Mucosa of rectum (tissue), 2 donors: ENCODE measurements at regions not wholly inside any gene's neighbourhood (a gene's known extent, or its start where the extent isn't known, plus 50 kb on each side); places are given as distances from the start of the nearest gene placed in this dataset.

Experiments used
- H3K27ac ChIP-seq, 2 donors: one replicate each; pipeline ENCODE4 v1.7.0; 2013; ENCODE audit warnings: inconsistent platforms in 2 of 2, low read depth in 2 of 2, low read length in 2 of 2
- H3K27me3 ChIP-seq, 2 donors: one replicate each; pipeline ENCODE4 v1.7.0; 2013; ENCODE audit warnings: low read length in 2 of 2; ENCODE audit not compliant: control insufficient read depth in 2 of 2, insufficient read depth in 2 of 2
- H3K36me3 ChIP-seq, 2 donors: one replicate each; pipeline ENCODE4 v1.7.0; 2013; ENCODE audit warnings: low read length in 2 of 2; ENCODE audit not compliant: control insufficient read depth in 2 of 2, insufficient read depth in 2 of 2
- H3K4me1 ChIP-seq, 2 donors: one replicate each; pipeline ENCODE4 v1.7.0; 2013; ENCODE audit warnings: low read length in 2 of 2, mild to moderate bottlenecking in 1 of 2; ENCODE audit not compliant: control insufficient read depth in 2 of 2, insufficient read depth in 2 of 2
- H3K4me3 ChIP-seq, 2 donors: one replicate each; pipeline ENCODE4 v1.7.0; 2013; ENCODE audit warnings: low read length in 2 of 2
- H3K9ac ChIP-seq, 2 donors: one replicate each; pipeline ENCODE4 v1.7.0; 2013; ENCODE audit warnings: low read length in 2 of 2, low read depth in 1 of 2, mild to moderate bottlenecking in 1 of 2
- H3K9me3 ChIP-seq, 2 donors: one replicate each; pipeline ENCODE4 v1.7.0; 2013; ENCODE audit warnings: low read length in 2 of 2; ENCODE audit not compliant: control insufficient read depth in 2 of 2
- donor health status: healthy.
- donor health status: Normal muscosa, but diverticular disease.

DNA sequence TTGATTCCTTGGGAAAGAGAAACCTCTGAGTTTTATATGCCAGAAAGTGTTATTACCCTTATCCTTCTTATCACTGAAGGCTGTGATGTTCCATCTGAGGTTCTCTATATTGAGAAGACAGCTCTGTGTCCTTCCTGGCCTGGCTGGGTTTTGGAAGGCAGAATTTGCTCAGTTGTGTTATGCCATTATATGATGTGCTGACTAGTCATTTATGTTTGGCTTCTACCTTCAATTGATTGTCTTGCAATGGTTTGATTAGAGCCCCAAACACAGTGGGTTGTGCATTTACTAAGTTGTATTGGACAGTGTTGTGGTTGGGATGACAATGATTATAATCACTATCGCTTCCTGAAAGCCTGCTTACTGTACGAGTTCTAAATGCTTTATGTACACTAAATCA lies 265.7 kb downstream of the SNAPC1 start:
- no peaks in the 10 kb centered on the region for H3K4me1 ChIP-seq
- H3K9ac ChIP-seq, result no peak overlapping the region
- H3K4me3 ChIP-seq, result no peak overlapping the region
- H3K27me3 ChIP-seq, result no peaks in the 10 kb centered on the region
- H3K27ac ChIP-seq, result no peak overlapping the region
- H3K9me3 ChIP-seq, result no peaks in the 10 kb centered on the region
- no peaks in the 10 kb centered on the region for H3K36me3 ChIP-seq

DNA sequence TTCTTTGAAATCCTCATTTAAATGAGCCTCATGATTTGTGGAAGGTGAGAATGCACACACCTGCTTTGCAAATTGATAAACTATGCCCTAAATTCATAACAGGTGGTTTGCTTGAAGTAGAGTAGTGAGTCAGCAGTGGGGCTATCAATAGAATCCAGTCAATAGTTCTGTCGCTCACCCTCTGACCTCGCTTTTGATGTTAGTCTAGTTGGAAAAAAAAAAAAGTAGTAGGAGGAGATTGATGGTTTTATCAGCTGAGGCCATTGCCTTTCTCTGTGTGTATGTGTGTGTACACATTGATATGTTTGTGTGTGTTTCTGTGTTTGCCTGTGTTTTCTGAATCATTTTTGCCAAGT lies 267.3 kb downstream of the SNAPC1 start:
- H3K4me3 ChIP-seq, result no peak overlapping the region
- no peaks in the 10 kb centered on the region for H3K9me3 ChIP-seq
- H3K4me1 ChIP-seq, result no peaks in the 10 kb centered on the region
- no peaks in the 10 kb centered on the region for H3K27me3 ChIP-seq
- H3K36me3 ChIP-seq, result no peaks in the 10 kb centered on the region
- H3K9ac ChIP-seq, result no peak overlapping the region
- no peak overlapping the region for H3K27ac ChIP-seq

DNA sequence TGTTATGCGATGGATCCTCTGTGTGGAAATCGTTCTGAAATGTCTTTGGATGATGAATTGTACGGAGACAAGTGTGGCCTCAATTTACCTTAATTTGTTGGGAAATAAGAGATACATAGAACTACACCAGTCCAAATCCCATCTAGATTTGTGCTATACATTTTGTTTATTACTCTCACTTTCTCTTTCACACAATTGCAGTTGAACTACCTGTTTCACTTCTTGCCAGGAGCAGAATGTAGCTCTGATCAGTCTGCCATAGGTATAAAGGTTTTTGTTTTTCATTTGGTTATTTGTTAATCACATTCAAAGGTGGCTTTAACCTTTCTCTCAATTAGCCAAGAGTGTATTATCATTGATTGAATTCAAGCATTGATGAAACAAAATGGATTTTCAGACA lies 268.2 kb downstream of the SNAPC1 start:
- no peaks in the 10 kb centered on the region for H3K4me1 ChIP-seq
- H3K9ac ChIP-seq, result no peak overlapping the region
- no peaks in the 10 kb centered on the region for H3K36me3 ChIP-seq
- H3K9me3 ChIP-seq, result no peaks in the 10 kb centered on the region
- no peak overlapping the region for H3K27ac ChIP-seq
- no peaks in the 10 kb centered on the region for H3K27me3 ChIP-seq
- no peak overlapping the region for H3K4me3 ChIP-seq

DNA sequence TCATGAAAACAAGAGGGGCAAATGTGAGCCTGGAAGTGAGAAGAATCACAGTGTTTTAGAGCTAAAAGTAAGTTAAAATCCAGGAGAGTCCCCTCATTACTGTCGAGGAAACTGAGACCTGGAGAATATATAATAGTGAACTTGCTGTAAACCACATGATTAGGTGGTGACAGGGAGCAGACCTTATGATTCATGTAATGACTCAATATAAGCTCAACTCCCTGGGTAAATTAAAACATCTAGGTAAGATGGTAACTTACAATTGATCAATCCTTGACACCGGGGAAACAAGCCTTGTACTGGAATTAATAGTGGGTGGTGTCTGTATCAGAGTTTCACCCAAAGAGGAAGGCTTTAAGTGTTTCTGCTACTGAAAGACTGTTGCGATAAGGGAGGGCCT lies 269.3 kb downstream of the SNAPC1 start:
- H3K36me3 ChIP-seq, result no peaks in the 10 kb centered on the region
- H3K4me3 ChIP-seq, result no peak overlapping the region
- H3K4me1 ChIP-seq, result no peaks in the 10 kb centered on the region
- no peaks in the 10 kb centered on the region for H3K9me3 ChIP-seq
- H3K27me3 ChIP-seq, result no peaks in the 10 kb centered on the region
- H3K9ac ChIP-seq, result no peak overlapping the region
- H3K27ac ChIP-seq, result no peak overlapping the region

DNA sequence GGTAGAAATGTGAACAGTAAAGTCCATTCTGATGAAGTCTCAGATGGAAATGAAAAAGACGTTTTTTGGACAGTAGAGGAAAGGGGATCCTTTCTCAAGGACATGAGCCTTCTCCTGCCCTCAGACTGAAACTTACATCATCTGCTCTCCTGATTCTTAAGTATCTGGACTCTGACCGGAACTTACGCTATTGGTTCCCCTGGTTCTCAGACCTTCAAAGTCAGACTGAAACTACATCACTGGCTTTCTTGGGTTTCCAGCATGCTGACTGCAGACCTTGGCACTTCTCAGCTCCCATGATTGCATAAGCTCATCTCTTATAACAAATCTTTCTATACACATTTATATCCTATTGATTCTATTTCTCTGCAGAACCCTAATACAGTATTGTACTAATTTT lies 291.0 kb downstream of the SNAPC1 start:
- Histone ChIP-seq H3K9me3 (no peaks in the 10 kb centered on the region), H3K9ac (no peak overlapping the region), H3K4me1 (no peaks in the 10 kb centered on the region), H3K36me3 (no peaks in the 10 kb centered on the region), H3K27ac (no peak overlapping the region), H3K4me3 (no peak overlapping the region), H3K27me3 (no peaks in the 10 kb centered on the region)

DNA sequence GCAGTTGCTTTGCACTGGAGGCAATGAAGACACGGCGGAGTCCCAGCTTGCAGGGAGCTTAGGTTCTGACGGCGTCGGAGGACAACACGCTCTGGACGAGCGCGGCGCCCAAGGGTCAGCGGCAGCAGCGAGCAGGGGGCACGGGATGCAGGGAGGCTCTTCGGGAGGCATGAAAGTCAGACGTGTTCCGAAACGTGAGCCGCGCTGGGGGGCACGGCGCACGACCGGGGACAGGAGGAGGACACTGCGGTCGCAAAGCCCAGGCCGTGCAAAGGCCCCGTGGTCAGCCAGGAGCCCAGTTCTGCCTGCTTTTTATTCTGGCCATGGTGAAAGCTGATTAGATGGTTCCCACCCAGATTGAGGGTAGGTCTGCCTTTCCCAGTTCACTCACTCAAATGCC lies 294.6 kb downstream of the SNAPC1 start:
- Histone ChIP-seq H3K27me3 (no peaks in the 10 kb centered on the region), H3K4me3 (no peak overlapping the region), H3K36me3 (no peaks in the 10 kb centered on the region), H3K9ac (no peak overlapping the region), H3K4me1 (no peaks in the 10 kb centered on the region), H3K9me3 (no peaks in the 10 kb centered on the region), H3K27ac (no peak overlapping the region)

DNA sequence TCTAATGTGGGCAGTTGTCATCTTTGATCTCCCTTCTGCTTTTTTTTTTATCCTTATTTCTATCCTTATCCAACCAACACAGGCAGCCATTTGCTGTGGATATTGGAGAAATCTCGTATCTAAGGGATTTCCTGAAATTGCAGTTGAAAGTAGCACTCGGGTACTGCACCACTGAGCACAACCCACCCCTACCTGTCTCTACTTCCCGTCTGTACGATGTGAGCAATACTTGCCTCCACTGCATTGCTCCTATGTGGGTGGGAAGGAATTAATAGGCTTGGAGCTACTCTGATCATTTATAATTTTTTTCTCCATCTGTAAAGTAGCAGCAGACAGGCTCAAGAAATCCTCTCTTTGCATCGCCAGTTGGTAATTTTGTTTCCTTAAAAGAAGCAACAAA lies 300.4 kb downstream of the SNAPC1 start:
- no peaks in the 10 kb centered on the region for H3K36me3 ChIP-seq
- no peaks in the 10 kb centered on the region for H3K27me3 ChIP-seq
- no peak overlapping the region for H3K27ac ChIP-seq
- H3K9ac ChIP-seq, result no peak overlapping the region
- H3K4me1 ChIP-seq, result no peaks in the 10 kb centered on the region
- H3K4me3 ChIP-seq, result no peak overlapping the region
- no peaks in the 10 kb centered on the region for H3K9me3 ChIP-seq

DNA sequence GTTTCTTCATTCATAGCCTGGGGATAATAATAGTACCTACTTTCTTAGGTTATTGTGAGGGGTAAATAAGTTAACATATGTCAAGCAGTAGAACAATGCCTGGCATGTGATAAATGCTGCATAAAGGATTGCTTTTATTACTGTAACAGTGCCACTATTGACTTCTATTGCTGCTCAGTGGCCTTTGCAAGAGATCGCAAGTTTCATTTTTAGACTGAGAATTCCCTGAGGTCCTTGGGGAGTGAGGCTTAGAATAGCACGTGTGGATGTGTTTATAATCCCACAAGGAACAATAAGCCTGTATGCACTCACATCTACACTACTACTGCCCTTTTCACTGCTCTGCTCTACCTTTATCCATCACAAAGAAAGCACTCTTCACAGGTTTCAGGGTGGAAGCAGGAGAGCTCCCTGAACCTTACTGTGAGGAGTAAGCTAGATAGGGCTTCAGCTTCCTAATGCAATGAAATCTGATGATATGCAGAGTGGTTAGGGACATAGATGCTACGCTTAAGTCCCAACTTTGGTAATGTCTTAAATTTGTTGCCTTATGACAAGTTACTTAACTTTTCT lies 302.6 kb downstream of the SNAPC1 start:
- no peaks in the 10 kb centered on the region for H3K4me1 ChIP-seq
- H3K4me3 ChIP-seq, result no peak overlapping the region

DNA sequence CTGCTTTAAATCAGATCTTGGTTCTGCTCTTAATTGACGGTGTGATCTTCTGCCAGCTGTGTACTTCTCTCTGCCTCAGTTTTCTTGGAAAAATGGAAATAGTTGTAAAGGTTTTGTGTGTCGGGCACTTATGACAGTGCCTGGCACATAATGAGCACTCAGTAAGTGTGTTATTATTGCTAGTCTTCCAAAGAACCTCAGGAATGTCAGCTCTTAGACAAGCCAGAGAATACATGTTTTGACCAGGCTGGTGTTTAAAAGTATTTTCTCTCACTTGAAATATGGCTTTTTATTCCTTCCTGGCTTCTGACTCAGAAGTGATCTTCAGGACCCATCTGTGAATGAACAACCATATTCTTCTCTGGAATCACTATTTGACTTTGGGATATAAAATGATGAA lies 304.1 kb downstream of the SNAPC1 start:
- no peak overlapping the region for H3K9ac ChIP-seq
- no peaks in the 10 kb centered on the region for H3K9me3 ChIP-seq
- no peaks in the 10 kb centered on the region for H3K4me1 ChIP-seq
- H3K4me3 ChIP-seq, result no peak overlapping the region
- H3K36me3 ChIP-seq, result no peaks in the 10 kb centered on the region
- H3K27me3 ChIP-seq, result no peaks in the 10 kb centered on the region
- H3K27ac ChIP-seq, result no peak overlapping the region

More for the DNA sequence above, 302.6 kb downstream of the SNAPC1 start:
- Histone ChIP-seq H3K9me3 (no peaks in the 10 kb centered on the region), H3K27me3 (no peaks in the 10 kb centered on the region), H3K9ac (no peak overlapping the region), H3K27ac (no peak overlapping the region), H3K36me3 (no peaks in the 10 kb centered on the region)

DNA sequence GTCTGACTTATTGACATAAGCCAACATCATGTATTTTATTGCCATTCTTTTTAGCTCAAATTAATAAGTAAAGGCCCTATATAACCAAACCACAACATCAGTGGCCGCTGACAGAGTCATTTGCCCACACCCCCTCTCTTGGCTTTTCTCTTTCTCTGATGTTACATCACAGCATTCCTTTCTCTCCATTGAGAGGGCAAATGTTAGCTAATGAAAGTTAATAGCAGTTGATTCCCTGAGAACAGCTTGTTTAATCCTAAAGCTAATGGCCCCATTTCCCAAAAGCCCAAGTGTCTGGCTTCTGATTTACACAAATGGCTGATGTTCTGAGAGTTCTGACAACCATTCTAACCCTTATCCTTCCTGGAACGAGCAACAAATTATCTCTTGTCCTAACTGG lies 308.8 kb downstream of the SNAPC1 start:
- H3K27me3 ChIP-seq, result no peaks in the 10 kb centered on the region
- no peak overlapping the region for H3K27ac ChIP-seq
- no peaks in the 10 kb centered on the region for H3K9me3 ChIP-seq
- H3K36me3 ChIP-seq, result no peaks in the 10 kb centered on the region
- H3K4me3 ChIP-seq, result no peak overlapping the region
- no peak overlapping the region for H3K9ac ChIP-seq
- no peaks in the 10 kb centered on the region for H3K4me1 ChIP-seq

DNA sequence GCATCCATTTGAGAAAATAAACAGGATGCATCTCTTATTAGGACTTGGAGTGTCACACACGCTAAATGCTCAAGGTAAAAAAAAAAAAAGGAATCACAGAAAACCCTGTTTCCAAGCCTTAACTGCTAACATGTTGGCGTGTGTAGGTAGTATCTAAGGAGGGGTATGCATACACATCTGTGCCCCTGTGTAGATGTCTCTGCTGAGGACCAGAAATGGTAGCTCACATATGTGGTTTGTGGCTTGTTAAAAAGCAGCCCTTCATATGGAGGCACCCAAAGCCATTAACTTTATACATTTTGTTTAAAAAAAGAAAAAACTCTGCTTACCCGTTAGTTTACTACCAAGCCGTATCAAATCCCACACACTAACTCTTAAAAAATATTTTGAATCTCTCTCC lies 314.1 kb downstream of the SNAPC1 start:
- Histone ChIP-seq H3K9ac (no peak overlapping the region), H3K27me3 (no peaks in the 10 kb centered on the region), H3K36me3 (no peaks in the 10 kb centered on the region), H3K9me3 (no peaks in the 10 kb centered on the region), H3K4me1 (no peaks in the 10 kb centered on the region), H3K27ac (no peak overlapping the region), H3K4me3 (no peak overlapping the region)
